ENCODE measurements at regions not wholly inside any gene's neighbourhood (a gene's known extent, or its start where the extent isn't known, plus 50 kb on each side); places are given as distances from the start of the nearest gene placed in this dataset.

- Histone ChIP-seq H3K4me1 (ENCODE audit: insufficient read depth) (peaks cover 27% of the 10 kb centered on the region), H3K79me2 (replicated peaks; ENCODE audit: insufficient read depth) (no peaks in the 10 kb centered on the region), H3K27me3 (ENCODE audit: insufficient read depth) (no peaks in the 10 kb centered on the region), H3K4me3 (no peak overlapping the region), H3K4me2 (no peak overlapping the region), H3K36me3 (ENCODE audit: insufficient read depth) (no peaks in the 10 kb centered on the region), H3K9me2 (ENCODE audit: insufficient read depth) (no peaks in the 10 kb centered on the region; the same call in 1 of the 2 replicates), H2AFZ (no peak overlapping the region), H3K27ac (ENCODE audit: low read depth) (no peak overlapping the region), H3F3A (replicated peaks; ENCODE audit: low read depth) (0 out of 2 replicates have a peak, but pooled peaks cover 7% of the 10 kb centered on the region), H4K20me1 (replicated peaks; ENCODE audit: insufficient read depth) (no peaks in the 10 kb centered on the region)
- ATAC-seq (peak; percentile 40), DNase-seq (ENCODE audit: low spot score) (peak; percentile 92)
- no peaks in the 10 kb centered on the region for H3K36me3 Mint-ChIP-seq (ENCODE audit: low read depth)
- peaks cover 35% of the 10 kb centered on the region for H3K4me1 Mint-ChIP-seq
- no peak for TF ChIP-seq EZH2phosphoT487 (IDR thresholded peaks at IDR 0.05; ENCODE audit: unreplicated experiment)
- TF ChIP-seq CTCF (conservative IDR thresholded peaks at IDR 0.05; ENCODE audit: low read depth in 2 of 2), result peak; percentile 98 to 99
- peak; percentile 89 for TF ChIP-seq CREB1 (CRISPR knock-in tag; IDR thresholded peaks at IDR 0.05; ENCODE audit: low read depth)
- peaks cover 6% of the 10 kb centered on the region for H3K27me3 Mint-ChIP-seq (ENCODE audit: insufficient read depth, low read depth, poor library complexity)
- H3K27ac Mint-ChIP-seq, result no peak overlapping the region
- no peaks in the 10 kb centered on the region for H3K9me3 Mint-ChIP-seq
- H3K4me3 Mint-ChIP-seq, result no peak overlapping the region
Observed at GRCh38 chr13:99436686-99437416, 64.4 kb upstream of the TM9SF2 start.

DNA sequence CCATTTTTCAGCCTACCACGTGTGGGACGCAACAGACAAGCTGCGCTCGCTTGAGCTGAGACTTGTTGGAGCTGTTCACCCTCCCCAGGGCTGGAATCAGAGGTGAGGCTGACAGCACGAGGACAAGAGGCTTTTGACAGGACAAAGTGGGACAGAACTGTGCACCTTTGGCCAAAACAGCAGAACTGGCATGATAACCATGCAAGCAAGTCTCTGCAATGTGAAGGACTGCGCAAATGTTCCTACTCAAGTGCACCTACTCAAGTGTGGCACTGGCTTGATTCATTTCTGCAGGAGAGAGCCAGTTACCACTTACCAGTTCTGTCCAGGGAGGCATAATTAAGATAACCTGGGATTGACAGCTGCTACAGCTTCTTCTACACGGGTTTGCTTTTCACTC is 62.2 kb upstream of the TM9SF2 start:
- Histone ChIP-seq H3F3A (replicated peaks; ENCODE audit: low read depth) (0 out of 2 replicates have a peak, but pooled peaks cover 5% of the 10 kb centered on the region), H3K36me3 (ENCODE audit: insufficient read depth) (no peaks in the 10 kb centered on the region), H2AFZ (peak overlapping the region; percentile 77; the same call in 1 of the 2 replicates), H3K27ac (ENCODE audit: low read depth) (no peak overlapping the region), H4K20me1 (replicated peaks; ENCODE audit: insufficient read depth) (no peaks in the 10 kb centered on the region), H3K9me2 (ENCODE audit: insufficient read depth) (no peaks in the 10 kb centered on the region), H3K27me3 (ENCODE audit: insufficient read depth) (no peaks in the 10 kb centered on the region), H3K4me2 (no peak overlapping the region), H3K79me2 (replicated peaks; ENCODE audit: insufficient read depth) (no peaks in the 10 kb centered on the region), H3K4me3 (no peak overlapping the region), H3K4me1 (ENCODE audit: insufficient read depth) (peaks cover 27% of the 10 kb centered on the region)
- Mint-ChIP-seq H3K27ac (no peak overlapping the region), H3K4me3 (no peak overlapping the region), H3K36me3 (ENCODE audit: low read depth) (no peaks in the 10 kb centered on the region), H3K27me3 (ENCODE audit: insufficient read depth, low read depth, poor library complexity) (peaks cover 14% of the 10 kb centered on the region), H3K4me1 (peaks cover 32% of the 10 kb centered on the region), H3K9me3 (no peaks in the 10 kb centered on the region; the same call in 2 of the 3 replicates)
- no peak for ATAC-seq
- DNase-seq (ENCODE audit: low spot score), result no peak
- no peak for TF ChIP-seq JUNB (IDR thresholded peaks at IDR 0.05; ENCODE audit: unreplicated experiment)
- TF ChIP-seq EZH2 (IDR thresholded peaks at IDR 0.05; ENCODE audit: low read depth, unreplicated experiment), result no peak
- TF ChIP-seq STAT1 (IDR thresholded peaks at IDR 0.05; ENCODE audit: unreplicated experiment), result no peak
- no peak for TF ChIP-seq ZNF462 (CRISPR knock-in tag; IDR thresholded peaks at IDR 0.05)
- no peak for TF ChIP-seq ZNF331 (CRISPR knock-in tag; IDR thresholded peaks at IDR 0.05; ENCODE audit: low read depth)
- TF ChIP-seq NANOG (IDR thresholded peaks at IDR 0.05; ENCODE audit: borderline replicate concordance), result no peak
- no peak for TF ChIP-seq POLR2AphosphoS5 (IDR thresholded peaks at IDR 0.05; ENCODE audit: low read depth)
- TF ChIP-seq CTCF (conservative IDR thresholded peaks at IDR 0.05; ENCODE audit: low read depth in 2 of 2), result no peak

All from GM23338 (cell line).